ENCODE measurements at regions not wholly inside any gene's neighbourhood (a gene's known extent, or its start where the extent isn't known, plus 50 kb on each side); places are given as distances from the start of the nearest gene placed in this dataset.
A peak's percentile ranks its signal among the peaks of the same experiment; 100 is the strongest.
"Not testable (repeated sequence)": the region's sequence is repeated elsewhere in the genome, so short reads cannot be mapped to it uniquely, and the experiment has no call there.

DNA sequence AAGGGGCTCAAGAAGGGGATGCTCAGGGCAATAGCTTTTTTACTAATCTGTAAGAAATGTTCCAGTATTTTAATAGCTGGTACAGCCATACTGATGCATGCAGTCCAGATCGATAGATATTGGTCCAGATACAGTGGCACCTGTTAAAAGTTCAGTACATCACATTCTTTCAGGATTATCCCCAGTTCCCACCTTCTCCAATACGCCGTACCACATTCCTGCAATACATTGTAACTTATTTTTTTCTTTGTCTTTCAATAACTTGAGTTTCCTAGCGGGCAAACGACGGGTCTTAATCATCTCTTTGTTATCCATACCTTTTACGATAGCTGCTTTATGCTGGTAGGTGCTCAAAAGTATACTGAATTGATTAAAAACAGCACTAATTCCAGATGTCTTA, 136.1 kb upstream of the NBPF19 start:
- not testable (repeated sequence) for DNase-seq (ENCODE audit: insufficient read length, low spot score)
- FAIRE-seq: peak; percentile 63

- FAIRE-seq; DNase-seq (ENCODE audit: insufficient read length, low spot score): not testable (repeated sequence)
Measured at GRCh38 chr1:149349448-149349847, 125.4 kb upstream of the NBPF19 start.

DNA sequence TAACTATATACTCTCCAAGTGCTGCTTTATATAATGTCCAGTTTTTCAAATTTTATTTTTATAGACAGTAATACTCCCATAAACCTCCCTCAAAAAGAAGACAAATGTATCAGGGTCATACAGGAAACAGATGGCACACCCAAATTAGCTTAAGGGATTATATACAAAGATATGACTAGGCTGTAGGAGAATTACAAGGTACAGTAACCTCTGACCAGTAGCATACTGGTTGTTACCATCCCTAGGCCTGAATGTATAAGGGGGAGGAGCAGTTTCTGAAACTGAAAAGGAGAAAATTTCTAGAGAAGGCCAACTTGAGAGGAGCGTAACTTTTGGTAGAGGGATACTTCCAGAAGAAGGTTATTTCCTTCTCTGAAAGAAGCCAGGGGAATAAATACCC, 122.6 kb upstream of the NBPF19 start:
- not testable (repeated sequence) for DNase-seq (ENCODE audit: insufficient read length, low spot score)
- FAIRE-seq: peak; percentile 96

- DNase-seq (ENCODE audit: insufficient read length, low spot score): not testable (repeated sequence)
- FAIRE-seq: peak; percentile 32
Measured at GRCh38 chr1:149354579-149354978, 120.3 kb upstream of the NBPF19 start.

GRCh38 chr1:149355748-149356147, 119.1 kb upstream of the NBPF19 start:
- FAIRE-seq: not testable (repeated sequence)

GRCh38 chr1:149356152-149356551, 118.7 kb upstream of the NBPF19 start:
- DNase-seq (ENCODE audit: insufficient read length, low spot score); FAIRE-seq: not testable (repeated sequence)

More at GRCh38 chr1:149355748-149356147, 119.1 kb upstream of the NBPF19 start:
- not testable (repeated sequence) for DNase-seq (ENCODE audit: insufficient read length, low spot score)

- DNase-seq (ENCODE audit: insufficient read length, low spot score); FAIRE-seq: not testable (repeated sequence)
Measured at GRCh38 chr1:149360351-149360750, 114.5 kb upstream of the NBPF19 start.

DNA sequence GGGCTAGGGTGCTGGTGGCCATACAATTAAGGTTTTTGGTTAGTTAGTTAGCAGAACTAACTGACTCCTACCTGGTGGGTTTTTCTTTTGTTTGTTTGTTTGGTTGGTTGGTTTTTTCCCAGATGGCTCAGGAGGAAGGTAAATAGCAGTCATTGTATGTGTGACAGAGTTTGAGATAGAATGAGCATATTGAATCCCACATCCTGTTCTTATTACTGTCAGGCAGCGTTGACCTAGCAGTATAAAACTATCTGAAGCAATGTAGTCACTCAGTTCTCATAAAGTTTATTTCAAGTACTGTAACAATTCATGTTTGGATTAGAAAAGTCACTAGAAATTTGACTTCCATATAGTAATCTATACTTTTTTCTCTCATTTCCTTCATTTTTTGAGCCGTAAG, 113.5 kb upstream of the NBPF19 start:
- FAIRE-seq; DNase-seq (ENCODE audit: insufficient read length, low spot score): not testable (repeated sequence)

GRCh38 chr1:149364188-149364981, 110.5 kb upstream of the NBPF19 start:
- DNase-seq (ENCODE audit: insufficient read length, low spot score); FAIRE-seq: not testable (repeated sequence)

- not testable (repeated sequence) for DNase-seq (ENCODE audit: insufficient read length, low spot score); FAIRE-seq
Measured at GRCh38 chr1:149366402-149366801, 108.4 kb upstream of the NBPF19 start.

DNA sequence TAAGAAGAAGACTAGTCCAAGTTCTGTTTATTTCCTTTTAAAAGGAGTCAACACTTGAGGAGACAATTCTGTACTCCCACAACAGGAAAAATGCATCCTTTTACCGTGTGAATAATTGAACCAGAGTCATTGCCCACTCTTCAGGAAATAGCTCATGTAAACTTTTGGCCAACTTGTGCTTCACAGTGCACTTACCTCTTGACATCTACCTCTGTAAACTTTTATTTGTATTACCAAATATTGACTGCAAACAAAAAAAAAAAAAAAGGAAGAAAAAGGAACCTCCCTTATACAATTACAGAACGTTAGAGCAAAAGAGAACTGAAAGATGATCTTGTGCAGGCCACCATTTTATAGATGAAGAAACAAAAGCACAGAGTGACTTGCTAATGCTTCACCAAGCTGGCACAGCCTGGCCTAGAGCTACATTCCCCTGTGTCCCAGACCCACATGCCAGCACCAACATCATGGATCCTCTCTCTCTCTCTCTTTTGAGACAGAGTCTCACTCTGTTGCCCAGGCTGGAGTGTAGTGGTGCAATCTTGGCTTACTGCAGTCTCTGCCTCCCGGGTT, 107.3 kb upstream of the NBPF19 start:
- not testable (repeated sequence) for DNase-seq (ENCODE audit: insufficient read length, low spot score); FAIRE-seq

- FAIRE-seq; DNase-seq (ENCODE audit: insufficient read length, low spot score): not testable (repeated sequence)
Measured at GRCh38 chr1:149368337-149368736, 106.5 kb upstream of the NBPF19 start.

DNA sequence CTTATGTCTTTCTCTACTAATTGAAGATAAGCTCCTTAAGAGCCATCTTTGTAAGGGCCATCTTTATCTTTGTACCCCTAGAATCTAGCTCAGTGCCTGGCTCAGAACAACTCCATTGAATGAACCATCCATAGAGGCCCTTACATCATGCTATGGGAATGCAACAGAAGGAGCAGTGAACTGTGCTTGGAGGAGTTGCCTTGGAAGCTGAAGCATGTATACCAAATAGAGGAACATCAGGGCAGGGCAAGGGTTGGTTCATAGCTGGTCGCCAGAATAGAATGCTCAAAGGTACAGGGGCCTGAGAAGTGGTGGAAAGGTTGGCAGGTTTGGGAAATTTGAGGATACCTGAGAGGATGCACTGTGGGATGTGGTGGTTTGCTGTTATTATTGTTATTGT, 105.8 kb upstream of the NBPF19 start:
- not testable (repeated sequence) for FAIRE-seq; DNase-seq (ENCODE audit: insufficient read length, low spot score)

- FAIRE-seq; DNase-seq (ENCODE audit: insufficient read length, low spot score): not testable (repeated sequence)
Measured at GRCh38 chr1:149371955-149372354, 102.9 kb upstream of the NBPF19 start.

DNA sequence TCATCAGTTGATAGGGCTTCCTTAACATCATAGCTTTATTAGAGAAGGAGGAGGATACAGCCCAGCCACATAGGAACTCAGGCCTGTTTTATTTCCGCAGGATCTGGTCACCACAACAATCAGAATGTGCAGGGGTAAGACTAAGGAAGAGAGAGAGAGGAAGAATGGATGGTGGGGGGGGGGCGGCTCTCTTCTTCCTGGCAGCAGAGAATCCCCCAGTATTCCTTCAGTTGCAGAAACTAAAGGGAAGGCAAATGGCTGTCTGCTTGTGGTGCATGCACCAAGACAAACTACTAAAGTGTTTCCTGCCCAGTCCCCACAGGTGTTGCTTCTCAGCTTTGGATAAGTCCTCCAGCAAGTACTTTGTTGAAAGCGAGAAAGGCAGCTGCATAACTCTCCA, 96.4 kb upstream of the NBPF19 start:
- not testable (repeated sequence) for FAIRE-seq; DNase-seq (ENCODE audit: insufficient read length, low spot score)

- FAIRE-seq; DNase-seq (ENCODE audit: insufficient read length, low spot score): not testable (repeated sequence)
Measured at GRCh38 chr1:149390173-149390926, 84.5 kb upstream of the NBPF19 start.

DNA sequence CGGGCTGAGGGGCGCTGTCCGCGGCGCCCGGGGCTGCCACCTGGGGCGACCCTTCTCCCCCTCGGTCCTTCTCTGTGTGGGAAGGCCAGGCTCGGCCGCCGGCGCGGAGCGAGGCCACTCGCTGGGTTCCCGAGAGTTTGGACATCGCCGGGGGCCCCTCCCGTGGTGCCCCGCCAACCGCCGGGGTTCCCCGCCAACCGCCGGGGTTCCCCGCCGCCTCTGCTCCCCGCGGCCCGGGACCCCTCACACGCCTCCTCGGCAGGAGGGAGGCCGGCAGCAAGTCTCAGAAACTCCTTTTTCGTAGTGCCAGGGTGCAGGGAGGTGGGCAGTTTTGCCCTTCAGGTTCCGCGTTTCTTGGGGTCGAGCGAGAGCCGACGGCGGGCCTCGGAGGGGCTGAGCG, 83.9 kb upstream of the NBPF19 start:
- DNase-seq (ENCODE audit: insufficient read length, low spot score); FAIRE-seq: not testable (repeated sequence)

- FAIRE-seq; DNase-seq (ENCODE audit: insufficient read length, low spot score): not testable (repeated sequence)
Measured at GRCh38 chr1:149395802-149396201, 79.0 kb upstream of the NBPF19 start.

DNA sequence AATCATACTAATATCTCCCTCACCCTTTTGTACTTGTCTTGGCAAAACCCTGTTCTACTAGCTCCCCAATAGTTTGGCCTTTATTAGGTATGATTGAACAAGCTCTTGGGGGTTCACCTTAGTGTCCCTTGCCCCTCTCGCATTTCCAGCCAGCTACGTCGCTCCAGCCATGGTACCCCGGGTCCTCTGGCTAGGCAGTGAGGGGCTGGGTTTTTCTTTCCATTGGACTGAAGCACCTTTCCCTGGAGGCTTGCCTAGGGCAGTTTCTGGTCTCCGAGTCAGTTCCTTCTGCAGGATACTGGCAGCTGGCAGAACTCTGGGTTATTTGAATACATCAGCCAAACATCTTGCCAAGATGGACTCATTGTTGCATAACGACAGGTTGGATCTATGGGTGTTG, 76.3 kb upstream of the NBPF19 start:
- DNase-seq (ENCODE audit: insufficient read length, low spot score); FAIRE-seq: not testable (repeated sequence)

- FAIRE-seq; DNase-seq (ENCODE audit: insufficient read length, low spot score): not testable (repeated sequence)
Measured at GRCh38 chr1:149408404-149408803, 66.4 kb upstream of the NBPF19 start.

DNA sequence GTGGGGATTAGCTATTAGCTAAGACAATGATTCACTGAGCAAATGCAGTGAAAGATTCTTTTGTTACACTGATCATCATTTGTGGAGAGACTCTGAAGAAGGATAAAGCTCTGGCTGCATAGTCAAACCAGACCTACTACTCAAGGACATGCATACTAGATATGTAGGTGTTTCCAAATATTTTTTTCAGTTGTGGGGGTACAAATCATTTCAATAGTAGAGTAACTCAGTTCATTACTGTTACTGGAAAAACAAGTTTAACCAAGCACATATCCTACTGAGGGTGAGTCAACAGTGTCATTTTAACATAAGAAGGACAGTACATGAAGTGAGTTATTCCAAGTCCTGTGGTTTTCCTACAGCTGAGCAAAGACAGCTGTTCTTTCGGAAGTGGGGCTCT, 59.5 kb upstream of the NBPF19 start:
- not testable (repeated sequence) for FAIRE-seq; DNase-seq (ENCODE audit: insufficient read length, low spot score)

Measured in D721Med (cell line).